ENCODE measurements at regions not wholly inside any gene's neighbourhood (a gene's known extent, or its start where the extent isn't known, plus 50 kb on each side); places are given as distances from the start of the nearest gene placed in this dataset.
"Not testable (repeated sequence)": the region's sequence is repeated elsewhere in the genome, so short reads cannot be mapped to it uniquely, and the experiment has no call there.

DNA sequence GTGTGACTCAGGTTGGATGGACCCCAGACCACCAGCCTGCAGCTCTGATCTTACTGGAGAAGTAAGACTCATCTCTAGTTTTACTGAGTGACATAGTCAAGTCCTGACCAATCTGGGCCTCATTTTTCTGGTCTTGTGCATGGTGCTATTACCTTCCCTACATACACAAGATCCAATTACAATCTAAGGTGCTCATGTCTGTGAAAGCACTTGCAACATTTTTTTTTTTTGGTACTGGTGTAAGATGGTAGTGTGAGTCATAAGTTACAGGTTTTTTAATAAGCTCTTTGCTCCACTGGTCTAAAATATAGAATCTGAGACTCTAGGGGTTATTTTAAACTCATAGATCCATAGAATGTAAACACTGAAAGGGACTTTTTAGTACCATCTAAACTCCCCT, 117.3 kb upstream of the EFEMP1 start:
- H3K27me3 Mint-ChIP-seq (ENCODE audit: unreplicated experiment): no peaks in the 10 kb centered on the region
- H3K4me1 Mint-ChIP-seq (ENCODE audit: unreplicated experiment): peaks cover 10% of the 10 kb centered on the region
- no peak overlapping the region for H3K27ac Mint-ChIP-seq (ENCODE audit: unreplicated experiment)
- H3K4me3 Mint-ChIP-seq (ENCODE audit: unreplicated experiment): no peak overlapping the region
- H3K36me3 Mint-ChIP-seq (ENCODE audit: low read depth, unreplicated experiment): no peaks in the 10 kb centered on the region
- DNase-seq (ENCODE audit: low spot score): no peak
- TF ChIP-seq, protein P1, sequence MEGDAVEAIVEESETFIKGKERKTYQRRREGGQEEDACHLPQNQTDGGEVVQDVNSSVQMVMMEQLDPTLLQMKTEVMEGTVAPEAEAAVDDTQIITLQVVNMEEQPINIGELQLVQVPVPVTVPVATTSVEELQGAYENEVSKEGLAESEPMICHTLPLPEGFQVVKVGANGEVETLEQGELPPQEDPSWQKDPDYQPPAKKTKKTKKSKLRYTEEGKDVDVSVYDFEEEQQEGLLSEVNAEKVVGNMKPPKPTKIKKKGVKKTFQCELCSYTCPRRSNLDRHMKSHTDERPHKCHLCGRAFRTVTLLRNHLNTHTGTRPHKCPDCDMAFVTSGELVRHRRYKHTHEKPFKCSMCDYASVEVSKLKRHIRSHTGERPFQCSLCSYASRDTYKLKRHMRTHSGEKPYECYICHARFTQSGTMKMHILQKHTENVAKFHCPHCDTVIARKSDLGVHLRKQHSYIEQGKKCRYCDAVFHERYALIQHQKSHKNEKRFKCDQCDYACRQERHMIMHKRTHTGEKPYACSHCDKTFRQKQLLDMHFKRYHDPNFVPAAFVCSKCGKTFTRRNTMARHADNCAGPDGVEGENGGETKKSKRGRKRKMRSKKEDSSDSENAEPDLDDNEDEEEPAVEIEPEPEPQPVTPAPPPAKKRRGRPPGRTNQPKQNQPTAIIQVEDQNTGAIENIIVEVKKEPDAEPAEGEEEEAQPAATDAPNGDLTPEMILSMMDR (IDR thresholded peaks at IDR 0.05; ENCODE audit: unreplicated experiment): no peak
- no peaks in the 10 kb centered on the region for H3K9me3 Mint-ChIP-seq (ENCODE audit: unreplicated experiment)

DNA sequence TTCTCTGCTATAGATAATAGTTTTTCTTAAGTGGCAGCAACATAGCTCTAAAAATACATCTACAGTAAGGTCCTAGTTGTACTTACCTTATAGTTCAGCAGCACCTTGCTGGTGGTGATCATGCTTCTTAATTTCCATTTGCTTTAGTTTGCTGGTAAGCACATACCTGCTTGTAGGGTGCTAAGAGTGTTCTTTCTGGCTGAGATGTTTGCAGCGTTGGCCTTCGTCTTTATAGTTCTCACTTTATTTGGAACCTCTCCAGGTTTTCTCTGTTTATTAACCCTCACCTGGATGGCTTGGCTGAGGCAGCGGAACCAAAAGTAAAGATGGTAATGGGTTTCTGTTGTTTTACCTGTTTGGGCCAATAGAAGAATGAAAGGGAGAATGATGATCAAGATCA, 123.6 kb upstream of the EFEMP1 start:
- Mint-ChIP-seq H3K4me3 (ENCODE audit: unreplicated experiment) (no peak overlapping the region), H3K27ac (ENCODE audit: unreplicated experiment) (no peak overlapping the region), H3K27me3 (ENCODE audit: unreplicated experiment) (no peaks in the 10 kb centered on the region), H3K36me3 (ENCODE audit: low read depth, unreplicated experiment) (no peaks in the 10 kb centered on the region), H3K4me1 (ENCODE audit: unreplicated experiment) (peaks cover 14% of the 10 kb centered on the region), H3K9me3 (ENCODE audit: unreplicated experiment) (no peaks in the 10 kb centered on the region)
- DNase-seq (ENCODE audit: low spot score): no peak
- TF ChIP-seq, protein P1 (IDR thresholded peaks at IDR 0.05; ENCODE audit: unreplicated experiment): no peak

DNA sequence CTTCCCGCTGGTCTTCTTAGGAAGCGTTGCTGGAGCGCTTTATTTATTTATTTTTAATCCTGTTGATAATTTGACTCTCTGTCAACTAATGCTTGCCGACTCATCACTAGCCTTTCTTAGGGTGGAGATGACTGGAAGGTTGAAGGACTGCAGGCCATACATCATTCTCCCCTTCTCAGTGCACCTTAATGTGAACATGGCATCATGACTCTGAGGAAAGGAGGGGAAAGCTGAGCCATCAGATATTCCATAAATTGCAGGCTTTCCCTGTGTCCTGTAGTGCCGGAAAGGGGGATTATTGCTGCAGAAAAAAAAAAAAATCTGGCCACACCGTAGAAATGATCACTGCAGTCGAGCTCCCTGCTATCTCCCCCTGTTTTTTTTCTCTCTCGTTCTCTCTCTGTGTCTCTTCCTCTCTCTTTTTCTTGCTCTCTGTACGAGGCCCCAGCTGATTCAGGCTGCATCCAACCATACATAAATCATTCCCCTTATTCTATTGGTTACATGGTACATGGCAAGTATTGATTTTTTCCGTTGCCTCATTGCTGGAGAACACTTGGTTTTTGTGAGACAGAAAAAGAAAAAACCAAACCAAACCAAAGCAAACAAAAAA, 125.8 kb upstream of the EFEMP1 start:
- Mint-ChIP-seq H3K27me3 (ENCODE audit: unreplicated experiment) (no peaks in the 10 kb centered on the region), H3K27ac (ENCODE audit: unreplicated experiment) (no peak overlapping the region), H3K36me3 (ENCODE audit: low read depth, unreplicated experiment) (no peaks in the 10 kb centered on the region), H3K4me1 (ENCODE audit: unreplicated experiment) (peaks cover 14% of the 10 kb centered on the region), H3K9me3 (ENCODE audit: unreplicated experiment) (no peaks in the 10 kb centered on the region), H3K4me3 (ENCODE audit: unreplicated experiment) (no peak overlapping the region)
- TF ChIP-seq, protein P1 (IDR thresholded peaks at IDR 0.05; ENCODE audit: unreplicated experiment): no peak
- DNase-seq (ENCODE audit: low spot score): no peak

DNA sequence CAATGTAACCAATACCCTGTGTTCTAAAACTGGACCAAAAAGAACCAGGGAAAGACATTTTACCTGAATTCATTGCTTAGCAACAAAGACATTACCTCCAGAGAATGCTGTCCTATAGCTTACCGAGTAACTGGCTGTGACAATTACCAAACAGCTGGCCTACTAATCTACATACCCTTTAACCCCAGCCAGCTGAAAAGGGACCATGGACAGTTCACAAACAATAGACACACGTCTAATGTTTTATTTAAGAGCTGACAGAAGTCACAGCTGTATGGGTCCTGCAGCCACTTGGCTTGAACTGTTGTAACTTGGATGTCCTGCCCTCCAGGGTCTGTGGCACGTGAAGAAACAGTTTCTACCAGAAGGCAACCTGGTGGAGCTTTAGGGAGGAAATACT, 130.1 kb upstream of the EFEMP1 start:
- H3K36me3 Mint-ChIP-seq (ENCODE audit: low read depth, unreplicated experiment): no peaks in the 10 kb centered on the region
- no peak overlapping the region for H3K27ac Mint-ChIP-seq (ENCODE audit: unreplicated experiment)
- TF ChIP-seq, protein P1 (IDR thresholded peaks at IDR 0.05; ENCODE audit: unreplicated experiment): no peak
- DNase-seq (ENCODE audit: low spot score): no peak
- H3K27me3 Mint-ChIP-seq (ENCODE audit: unreplicated experiment): no peaks in the 10 kb centered on the region
- peaks cover 14% of the 10 kb centered on the region for H3K4me1 Mint-ChIP-seq (ENCODE audit: unreplicated experiment)
- no peaks in the 10 kb centered on the region for H3K9me3 Mint-ChIP-seq (ENCODE audit: unreplicated experiment)
- no peak overlapping the region for H3K4me3 Mint-ChIP-seq (ENCODE audit: unreplicated experiment)

DNA sequence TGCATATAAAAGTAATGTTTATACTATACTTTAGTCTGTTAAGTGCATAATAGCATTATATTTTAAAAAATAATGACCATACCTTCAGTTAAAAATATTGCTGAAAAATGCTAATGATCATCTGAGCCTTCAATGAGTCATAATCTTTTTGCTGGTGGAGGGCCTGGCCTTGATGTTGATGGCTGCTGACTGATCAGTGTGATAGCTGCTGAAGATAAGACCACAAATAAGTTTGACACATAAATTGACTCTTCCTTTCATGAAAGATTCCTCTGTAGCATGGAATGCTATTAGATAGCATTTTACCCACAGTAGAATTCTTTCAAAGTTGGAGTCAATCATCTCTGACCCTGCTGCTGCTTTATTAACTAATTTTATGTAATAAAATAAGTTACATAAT, 128.4 kb upstream of the CCDC85A start:
- Mint-ChIP-seq H3K9me3 (ENCODE audit: unreplicated experiment) (no peaks in the 10 kb centered on the region), H3K27ac (ENCODE audit: unreplicated experiment) (no peak overlapping the region), H3K4me3 (ENCODE audit: unreplicated experiment) (no peak overlapping the region), H3K27me3 (ENCODE audit: unreplicated experiment) (no peaks in the 10 kb centered on the region), H3K4me1 (ENCODE audit: unreplicated experiment) (peaks cover under 1% of the 10 kb centered on the region), H3K36me3 (ENCODE audit: low read depth, unreplicated experiment) (no peaks in the 10 kb centered on the region)
- TF ChIP-seq, protein P1 (IDR thresholded peaks at IDR 0.05; ENCODE audit: unreplicated experiment): no peak
- DNase-seq (ENCODE audit: low spot score): no peak

DNA sequence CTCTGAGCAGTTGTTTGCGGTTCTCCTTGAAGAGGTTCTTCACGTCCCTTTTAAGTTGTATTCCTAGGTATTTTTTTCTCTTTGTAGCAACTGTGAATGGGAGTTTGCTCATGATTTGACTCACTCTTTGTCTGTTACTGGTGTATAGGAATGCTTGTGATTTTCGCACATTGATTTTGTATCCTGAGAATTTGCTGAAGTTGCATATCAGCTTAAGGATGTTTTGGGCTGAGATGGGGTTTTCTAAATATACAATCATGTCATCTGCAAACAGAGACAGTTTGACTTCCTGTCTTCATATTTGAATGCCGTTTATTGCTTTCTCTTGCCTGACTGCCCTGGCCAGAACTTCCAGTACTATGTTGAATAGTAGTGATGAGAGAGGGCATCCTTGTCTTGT, 122.5 kb upstream of the CCDC85A start:
- not testable (repeated sequence) for DNase-seq (ENCODE audit: low spot score); H3K27me3 Mint-ChIP-seq (ENCODE audit: unreplicated experiment); H3K27ac Mint-ChIP-seq (ENCODE audit: unreplicated experiment); H3K36me3 Mint-ChIP-seq (ENCODE audit: low read depth, unreplicated experiment); H3K4me3 Mint-ChIP-seq (ENCODE audit: unreplicated experiment); H3K9me3 Mint-ChIP-seq (ENCODE audit: unreplicated experiment); H3K4me1 Mint-ChIP-seq (ENCODE audit: unreplicated experiment)
